Right lobe of liver (tissue), 6 donors: ENCODE measurements at regions not wholly inside any gene's neighbourhood (a gene's known extent, or its start where the extent isn't known, plus 50 kb on each side); places are given as distances from the start of the nearest gene placed in this dataset.

Experiments used
- ATAC-seq, 4 donors: fragments of 200-7000 bp; cut with Tn5 transposase; one replicate each; pipeline ENCODE4 v1.9.1; 2020; ENCODE audit warnings: mild to moderate bottlenecking in 4 of 4, moderate library complexity in 4 of 4
- DNase-seq, 3 donors: peaks; one replicate each; pipeline ENCODE4 v3.0.0-alpha.2; 2020
- H3K27ac ChIP-seq, 3 donors: fragments of 200-600 bp; one replicate each; pipeline ENCODE4 v1.8.0; 2022
- H3K27me3 ChIP-seq, 2 donors: fragments of 200-600 bp; one replicate each; pipeline ENCODE4 v1.8.0; 2022
- H3K36me3 ChIP-seq, 4 donors: fragments of 200-600 bp; sonication (generic) in 1 of 4; one replicate each; pipeline versions ENCODE4 v1.5.1 to v1.8.0; 2017 to 2022; ENCODE audit warnings: control low read depth in 1 of 4
- H3K4me1 ChIP-seq, 4 donors: fragments of 200-600 bp; sonication (generic) in 1 of 4; one replicate each; pipeline versions ENCODE4 v1.5.1 to v1.8.0; 2017 to 2022; ENCODE audit warnings: control low read depth in 1 of 4
- H3K4me3 ChIP-seq, 3 donors: fragments of 200-600 bp; one replicate each; pipeline ENCODE4 v1.8.0; 2022
- H3K9me3 ChIP-seq, 4 donors: fragments of 200-600 bp; sonication (generic) in 1 of 4; one replicate each; pipeline versions ENCODE4 v1.5.1 to v1.8.0; 2017 to 2022; ENCODE audit warnings: control low read depth in 1 of 4
- POLR2A ChIP-seq: fragments of 450-650 bp; IDR thresholded peaks from one replicate; pipeline ENCODE4 v1.6.1; 2017; ENCODE audit warnings: antibody characterized with exemption, mild to moderate bottlenecking
- WGBS: methylation state at CpG from one replicate; pipeline ENCODE4 v1.1.6; 2018; ENCODE audit warnings: low coverage, low lambda C conversion rate; ENCODE audit not compliant: insufficient coverage; ENCODE audit errors: missing lambda C conversion rate; 5-methylcytosine and 5-hydroxymethylcytosine counted together
- intact Hi-C, 2 donors: fragments of 100-400 bp; cut with DNase I; formaldehyde crosslinking; loops; one replicate each; pipeline versions ENCODE4 v1.11.2 to v1.14.1; 2022
- TF ChIP-seq, protein P1 (sequence below), 4 donors: fragments of 200-600 bp in 3 of 4; fragments of 450-650 bp in 1 of 4; IDR thresholded peaks; one replicate each; pipeline versions ENCODE4 v1.5.1 to v1.8.0; 2016 to 2022; ENCODE audit warnings: antibody characterized with exemption in 4 of 4, mild to moderate bottlenecking in 2 of 4
- donor health status: DM: no; HTN: yes; CAD: no.
- donor health status: DM: no; HTN: no; CAD: no.
- donor health status: DM: no; HTN: no; CAD: no.
- donor health status: DM: no; HTN: yes; CAD: no.
- donor health status: DM: no; HTN: yes; CAD: no.

DNA sequence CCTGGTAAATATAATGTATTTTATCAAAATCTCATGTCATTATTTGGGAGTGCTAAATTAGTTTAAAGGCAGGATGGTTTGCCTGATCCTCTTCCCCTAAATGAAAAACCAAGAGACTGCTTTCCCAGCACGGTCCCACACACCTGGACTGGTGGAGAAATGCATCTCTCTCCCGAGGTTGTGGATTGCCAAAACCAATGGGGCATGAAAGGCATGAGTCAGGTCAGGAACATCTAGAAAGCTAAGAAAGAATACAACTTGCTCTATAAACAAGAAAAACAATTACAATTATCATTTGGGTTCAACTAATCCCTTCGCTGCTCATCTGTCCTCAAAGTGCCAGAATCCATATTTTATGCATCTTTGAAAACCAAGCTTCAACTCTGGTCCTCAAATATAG is 308.3 kb upstream of the IRAK1BP1 start:
- Histone ChIP-seq H3K27me3 (no peaks in the 10 kb centered on the region), H3K4me1 (no peaks in the 10 kb centered on the region), H3K4me3 (no peak overlapping the region), H3K36me3 (no peaks in the 10 kb centered on the region), H3K27ac (no peak overlapping the region), H3K9me3 (no peaks in the 10 kb centered on the region)
- TF ChIP-seq, protein P1, sequence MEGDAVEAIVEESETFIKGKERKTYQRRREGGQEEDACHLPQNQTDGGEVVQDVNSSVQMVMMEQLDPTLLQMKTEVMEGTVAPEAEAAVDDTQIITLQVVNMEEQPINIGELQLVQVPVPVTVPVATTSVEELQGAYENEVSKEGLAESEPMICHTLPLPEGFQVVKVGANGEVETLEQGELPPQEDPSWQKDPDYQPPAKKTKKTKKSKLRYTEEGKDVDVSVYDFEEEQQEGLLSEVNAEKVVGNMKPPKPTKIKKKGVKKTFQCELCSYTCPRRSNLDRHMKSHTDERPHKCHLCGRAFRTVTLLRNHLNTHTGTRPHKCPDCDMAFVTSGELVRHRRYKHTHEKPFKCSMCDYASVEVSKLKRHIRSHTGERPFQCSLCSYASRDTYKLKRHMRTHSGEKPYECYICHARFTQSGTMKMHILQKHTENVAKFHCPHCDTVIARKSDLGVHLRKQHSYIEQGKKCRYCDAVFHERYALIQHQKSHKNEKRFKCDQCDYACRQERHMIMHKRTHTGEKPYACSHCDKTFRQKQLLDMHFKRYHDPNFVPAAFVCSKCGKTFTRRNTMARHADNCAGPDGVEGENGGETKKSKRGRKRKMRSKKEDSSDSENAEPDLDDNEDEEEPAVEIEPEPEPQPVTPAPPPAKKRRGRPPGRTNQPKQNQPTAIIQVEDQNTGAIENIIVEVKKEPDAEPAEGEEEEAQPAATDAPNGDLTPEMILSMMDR (IDR thresholded peaks at IDR 0.05) = no peak
- TF ChIP-seq POLR2A = no peak
- WGBS = 35% methylated on average over 3 of the region's 3 CpGs
- intact Hi-C loops = no loop called here
- DNase-seq = no peak
- no peak for ATAC-seq

DNA sequence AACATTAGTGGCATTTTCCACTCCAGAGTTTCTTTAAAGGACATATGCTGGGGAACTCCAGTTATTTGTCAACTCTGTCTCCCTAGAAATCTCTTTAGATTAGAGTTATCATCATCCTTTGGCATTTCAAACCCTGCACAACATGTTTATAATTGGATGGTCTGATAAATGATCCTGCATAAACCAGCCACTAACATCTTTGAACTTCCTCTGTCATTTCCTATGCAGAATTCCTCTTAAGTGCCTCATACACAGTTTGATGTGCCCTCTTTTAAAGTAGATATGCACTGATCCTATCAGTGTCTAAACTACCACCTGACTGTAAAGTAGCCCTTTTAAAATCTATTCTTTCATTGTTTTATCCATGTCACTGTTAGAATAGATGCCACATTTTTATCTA is 306.3 kb upstream of the IRAK1BP1 start:
- Histone ChIP-seq H3K9me3 (no peaks in the 10 kb centered on the region), H3K36me3 (no peaks in the 10 kb centered on the region), H3K4me1 (no peaks in the 10 kb centered on the region), H3K4me3 (no peak overlapping the region), H3K27me3 (no peaks in the 10 kb centered on the region), H3K27ac (no peak overlapping the region)
- no peak for DNase-seq
- intact Hi-C loops = no loop called here
- no peak for ATAC-seq
- no peak for TF ChIP-seq POLR2A
- TF ChIP-seq, protein P1 (IDR thresholded peaks at IDR 0.05) = no peak

DNA sequence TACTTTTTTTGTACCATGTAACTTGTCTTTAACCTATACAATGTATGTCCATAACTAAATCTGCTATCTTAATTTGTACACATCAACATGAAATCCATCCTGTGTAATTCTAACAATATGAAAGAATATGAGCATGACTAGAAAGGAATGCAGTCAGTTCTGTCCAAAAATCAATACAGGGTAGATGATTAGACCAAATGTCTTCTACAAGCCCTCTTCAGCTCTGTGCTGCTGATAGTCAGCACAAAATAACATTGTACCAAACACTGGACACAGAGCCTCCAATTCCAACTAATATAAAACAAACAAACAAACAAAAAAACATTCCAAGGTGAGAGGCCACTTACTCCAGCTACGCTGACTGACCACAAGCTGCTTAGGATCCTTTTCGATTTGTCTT is 301.4 kb upstream of the IRAK1BP1 start:
- no peak overlapping the region for H3K27ac ChIP-seq

DNA sequence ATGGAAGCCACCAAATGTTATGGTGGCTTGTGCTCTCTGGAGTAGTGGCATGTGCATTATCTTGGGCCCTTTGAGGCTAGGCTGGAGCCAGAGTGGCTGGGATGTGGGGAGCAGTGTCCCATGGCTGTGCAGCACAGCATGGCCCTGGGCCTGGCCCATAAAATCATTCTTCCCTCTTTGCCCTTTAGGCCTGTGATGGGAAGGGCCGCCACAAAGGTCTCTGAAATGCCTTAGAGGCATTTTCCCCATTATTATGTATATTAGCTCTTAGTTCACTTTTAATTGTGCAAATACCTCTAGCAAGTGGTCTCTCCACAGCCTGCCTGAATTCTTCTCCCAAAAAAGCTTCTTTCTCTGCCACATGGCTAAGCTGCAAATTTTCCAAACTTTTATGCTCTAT is 297.3 kb upstream of the IRAK1BP1 start:
- intact Hi-C loops = no loop called here
- ATAC-seq = no peak
- no peak overlapping the region for H3K27ac ChIP-seq
- no peak overlapping the region for H3K4me3 ChIP-seq
- no CpG with 5 or more reads among the region's 1 CpG for WGBS
- no peaks in the 10 kb centered on the region for H3K27me3 ChIP-seq
- no peaks in the 10 kb centered on the region for H3K36me3 ChIP-seq
- TF ChIP-seq, protein P1 (IDR thresholded peaks at IDR 0.05) = no peak
- TF ChIP-seq POLR2A = no peak
- H3K9me3 ChIP-seq = no peaks in the 10 kb centered on the region
- no peak for DNase-seq
- H3K4me1 ChIP-seq = no peaks in the 10 kb centered on the region

More for the DNA sequence above, 301.4 kb upstream of the IRAK1BP1 start:
- no peaks in the 10 kb centered on the region for H3K4me1 ChIP-seq
- H3K36me3 ChIP-seq = no peaks in the 10 kb centered on the region
- 30% methylated on average over 1 of the region's 2 CpGs for WGBS
- no peak overlapping the region for H3K4me3 ChIP-seq
- DNase-seq (no peak), ATAC-seq (no peak)
- no peak for TF ChIP-seq POLR2A
- TF ChIP-seq, protein P1 (IDR thresholded peaks at IDR 0.05) = no peak
- H3K27me3 ChIP-seq = no peaks in the 10 kb centered on the region
- H3K9me3 ChIP-seq = no peaks in the 10 kb centered on the region
- intact Hi-C loops = no loop called here

DNA sequence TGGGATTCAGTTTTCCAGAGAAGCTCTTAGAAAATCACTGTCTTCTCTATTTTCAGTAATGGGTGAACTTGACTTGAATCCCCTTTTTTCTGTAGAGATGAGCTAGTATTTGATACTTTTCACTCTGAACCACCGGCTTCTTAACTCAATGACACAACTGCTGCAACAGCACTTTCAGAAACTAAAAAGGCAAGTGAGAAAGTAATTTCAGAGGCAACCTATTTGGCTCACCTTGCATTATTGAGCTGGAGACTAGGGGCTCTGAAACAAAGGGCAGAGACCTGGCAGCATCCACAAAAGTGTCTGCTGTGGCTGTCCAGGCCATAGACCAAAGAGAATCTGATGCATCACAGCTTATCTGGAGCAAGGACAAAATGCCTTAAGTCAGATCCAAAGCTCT is 289.8 kb upstream of the IRAK1BP1 start:
- intact Hi-C loops = no loop called here
- DNase-seq (no peak), ATAC-seq (no peak)
- 46% methylated on average over 1 of the region's 1 CpG for WGBS
- no peaks in the 10 kb centered on the region for H3K9me3 ChIP-seq
- no peaks in the 10 kb centered on the region for H3K36me3 ChIP-seq
- no peak overlapping the region for H3K27ac ChIP-seq
- H3K4me3 ChIP-seq = no peak overlapping the region
- no peaks in the 10 kb centered on the region for H3K27me3 ChIP-seq
- no peak for TF ChIP-seq POLR2A
- TF ChIP-seq, protein P1 (IDR thresholded peaks at IDR 0.05) = no peak
- no peaks in the 10 kb centered on the region for H3K4me1 ChIP-seq
